ENCODE measurements at regions not wholly inside any gene's neighbourhood (a gene's known extent, or its start where the extent isn't known, plus 50 kb on each side); places are given as distances from the start of the nearest gene placed in this dataset.

GRCh38 chr11:103709371-103709770, 327.1 kb upstream of the DDI1 start:
- H3K4me1 Mint-ChIP-seq, result no peaks in the 10 kb centered on the region

GRCh38 chr11:103714246-103714645, 322.2 kb upstream of the DDI1 start:
- Mint-ChIP-seq H3K27me3 (ENCODE audit: low read depth in 3 of 3) (peaks cover 0 to 2% (median 0%) of the 10 kb centered on the region in 3 donors), H3K27ac (no peak overlapping the region), H3K4me3 (no peak overlapping the region), H3K9me3 (peaks cover 3 to 18% (median 6%) of the 10 kb centered on the region in 7 donors), H3K36me3 (no peaks in the 10 kb centered on the region), H3K4me1 (no peaks in the 10 kb centered on the region)
- H2AFZ ChIP-seq (ENCODE audit: insufficient read depth, low read depth, low read length, poor library complexity, severe bottlenecking), result no peak overlapping the region
- peaks cover 0 to 12% of the 10 kb centered on the region in 2 donors for H3K9me3 ChIP-seq (replicated peaks in 1 of 2; ENCODE audit: control insufficient read depth in 1 of 2, insufficient read depth in 1 of 2, low read length in 2 of 2)
- H3K4me3 ChIP-seq (replicated peaks in 1 of 3; ENCODE audit: low read depth in 2 of 3, low read length in 3 of 3), result no peak overlapping the region
- DNase-seq, result no peak
- H3K79me2 ChIP-seq (ENCODE audit: insufficient read depth, low read length), result no peaks in the 10 kb centered on the region
- no peak for TF ChIP-seq CTCF (IDR thresholded peaks at IDR 0.05)
- no peaks in the 10 kb centered on the region for H4K20me1 ChIP-seq (ENCODE audit: insufficient read depth, low read length)
- intact Hi-C loops (cut with micrococcal nuclease), result no loop called here
- H3K36me3 ChIP-seq (replicated peaks in 1 of 2; ENCODE audit: control insufficient read depth in 1 of 2, insufficient read depth in 2 of 2, low read length in 2 of 2), result no peaks in the 10 kb centered on the region
- H3K27me3 ChIP-seq (ENCODE audit: control insufficient read depth in 2 of 2, insufficient read depth in 2 of 2, low read length in 2 of 2), result no peaks in the 10 kb centered on the region
- no peak overlapping the region for H3K4me2 ChIP-seq (replicated peaks; ENCODE audit: extremely low read depth, low read length, poor library complexity, severe bottlenecking)
- H3K9ac ChIP-seq (ENCODE audit: insufficient read depth, low read length, poor library complexity, severe bottlenecking), result no peak overlapping the region
- H3K27ac ChIP-seq (ENCODE audit: low read depth in 1 of 2, low read length in 2 of 2), result no peak overlapping the region
- H3K4me1 ChIP-seq (ENCODE audit: control insufficient read depth in 1 of 2, insufficient read depth in 2 of 2, low read length in 2 of 2), result no peaks in the 10 kb centered on the region

More at GRCh38 chr11:103709371-103709770, 327.1 kb upstream of the DDI1 start:
- no peak overlapping the region for H2AFZ ChIP-seq (ENCODE audit: insufficient read depth, low read depth, low read length, poor library complexity, severe bottlenecking)
- intact Hi-C loops (cut with micrococcal nuclease), result no loop called here
- no peak overlapping the region for H3K27ac ChIP-seq (ENCODE audit: low read depth in 1 of 2, low read length in 2 of 2)
- no peak overlapping the region for H3K4me2 ChIP-seq (replicated peaks; ENCODE audit: extremely low read depth, low read length, poor library complexity, severe bottlenecking)
- H3K36me3 ChIP-seq (replicated peaks in 1 of 2; ENCODE audit: control insufficient read depth in 1 of 2, insufficient read depth in 2 of 2, low read length in 2 of 2), result no peaks in the 10 kb centered on the region
- no peaks in the 10 kb centered on the region for H3K27me3 ChIP-seq (ENCODE audit: control insufficient read depth in 2 of 2, insufficient read depth in 2 of 2, low read length in 2 of 2)
- H3K4me3 Mint-ChIP-seq, result no peak overlapping the region
- H4K20me1 ChIP-seq (ENCODE audit: insufficient read depth, low read length), result no peaks in the 10 kb centered on the region
- H3K9me3 Mint-ChIP-seq, result peaks cover 3 to 20% (median 11%) of the 10 kb centered on the region in 7 donors
- WGBS (ENCODE audit: insufficient coverage), result no CpG with 5 or more reads among the region's 2 CpGs
- TF ChIP-seq CTCF (IDR thresholded peaks at IDR 0.05), result no peak
- H3K27ac Mint-ChIP-seq, result peak overlapping the region in 1 of 7 donors; percentile 28
- H3K9ac ChIP-seq (ENCODE audit: insufficient read depth, low read length, poor library complexity, severe bottlenecking), result no peak overlapping the region
- H3K79me2 ChIP-seq (ENCODE audit: insufficient read depth, low read length), result no peaks in the 10 kb centered on the region
- no peak for DNase-seq
- H3K27me3 Mint-ChIP-seq (ENCODE audit: low read depth in 3 of 3), result peaks cover 0 to 1% (median 0%) of the 10 kb centered on the region in 3 donors
- H3K9me3 ChIP-seq (replicated peaks in 1 of 2; ENCODE audit: control insufficient read depth in 1 of 2, insufficient read depth in 1 of 2, low read length in 2 of 2), result peaks cover 0 to 12% of the 10 kb centered on the region in 2 donors
- no peak overlapping the region for H3K4me3 ChIP-seq (replicated peaks in 1 of 3; ENCODE audit: low read depth in 2 of 3, low read length in 3 of 3)
- H3K4me1 ChIP-seq (ENCODE audit: control insufficient read depth in 1 of 2, insufficient read depth in 2 of 2, low read length in 2 of 2), result no peaks in the 10 kb centered on the region
- no peaks in the 10 kb centered on the region for H3K36me3 Mint-ChIP-seq
